ENCODE measurements at regions not wholly inside any gene's neighbourhood (a gene's known extent, or its start where the extent isn't known, plus 50 kb on each side); places are given as distances from the start of the nearest gene placed in this dataset.

- Histone ChIP-seq H3K4me1 (ENCODE audit: control insufficient read depth, insufficient read depth, low read length) (no peaks in the 10 kb centered on the region), H3K4me3 (ENCODE audit: low read length) (no peak overlapping the region), H3K9me3 (ENCODE audit: control insufficient read depth, low read length) (peaks cover 9% of the 10 kb centered on the region), H3K27me3 (ENCODE audit: control insufficient read depth, insufficient read depth, low read length, poor library complexity, severe bottlenecking) (no peaks in the 10 kb centered on the region), H3K27ac (ENCODE audit: low read depth, low read length) (no peak overlapping the region), H3K36me3 (ENCODE audit: control insufficient read depth, insufficient read depth, low read length) (no peaks in the 10 kb centered on the region), H3K9ac (ENCODE audit: extremely low read depth, low read length, poor library complexity, severe bottlenecking) (no peak overlapping the region)
- Mint-ChIP-seq H3K36me3 (ENCODE audit: low read depth) (no peaks in the 10 kb centered on the region), H3K4me3 (no peak overlapping the region), H3K27me3 (ENCODE audit: insufficient read depth) (no peaks in the 10 kb centered on the region), H3K9me3 (peaks cover 4% of the 10 kb centered on the region), H3K27ac (no peak overlapping the region), H3K4me1 (no peaks in the 10 kb centered on the region)
- DNase-seq = no peak
- no peak for TF ChIP-seq CTCF (conservative IDR thresholded peaks at IDR 0.05)
- 87 to 100% methylated on average over 1 to 2 of the region's 2 CpGs for WGBS, 2 experiments (ENCODE audit: insufficient coverage in 1 of 2, insufficient read length in 1 of 2)
Measured at GRCh38 chr6:153778216-153778615, 260.8 kb upstream of the OPRM1 start.

GRCh38 chr6:153771577-153771976 lies 267.5 kb upstream of the OPRM1 start:
- Histone ChIP-seq H3K4me3 (ENCODE audit: low read length) (no peak overlapping the region), H3K4me1 (ENCODE audit: control insufficient read depth, insufficient read depth, low read length) (no peaks in the 10 kb centered on the region), H3K9me3 (ENCODE audit: control insufficient read depth, low read length) (no peaks in the 10 kb centered on the region), H3K27me3 (ENCODE audit: control insufficient read depth, insufficient read depth, low read length, poor library complexity, severe bottlenecking) (no peaks in the 10 kb centered on the region), H3K9ac (ENCODE audit: extremely low read depth, low read length, poor library complexity, severe bottlenecking) (no peak overlapping the region), H3K27ac (ENCODE audit: low read depth, low read length) (no peak overlapping the region), H3K36me3 (ENCODE audit: control insufficient read depth, insufficient read depth, low read length) (no peaks in the 10 kb centered on the region)
- no peaks in the 10 kb centered on the region for H3K27me3 Mint-ChIP-seq (ENCODE audit: insufficient read depth)
- peaks cover 2% of the 10 kb centered on the region for H3K4me1 Mint-ChIP-seq
- H3K27ac Mint-ChIP-seq = no peak overlapping the region
- no peak for TF ChIP-seq CTCF (conservative IDR thresholded peaks at IDR 0.05)
- H3K9me3 Mint-ChIP-seq = no peaks in the 10 kb centered on the region
- no peak overlapping the region for H3K4me3 Mint-ChIP-seq
- H3K36me3 Mint-ChIP-seq (ENCODE audit: low read depth) = no peaks in the 10 kb centered on the region
- DNase-seq = no peak

- H3K27ac Mint-ChIP-seq = no peak overlapping the region
- no peak overlapping the region for H3K9ac ChIP-seq (ENCODE audit: extremely low read depth, low read length, poor library complexity, severe bottlenecking)
- no peaks in the 10 kb centered on the region for H3K9me3 Mint-ChIP-seq
- 85 to 95% methylated on average over 5 of the region's 5 CpGs for WGBS, 2 experiments (ENCODE audit: insufficient coverage in 1 of 2, insufficient read length in 1 of 2)
- H3K4me3 Mint-ChIP-seq = no peak overlapping the region
- H3K36me3 ChIP-seq (ENCODE audit: control insufficient read depth, insufficient read depth, low read length) = no peaks in the 10 kb centered on the region
- TF ChIP-seq CTCF (conservative IDR thresholded peaks at IDR 0.05) = no peak
- no peak for DNase-seq
- H3K27me3 ChIP-seq (ENCODE audit: control insufficient read depth, insufficient read depth, low read length, poor library complexity, severe bottlenecking) = no peaks in the 10 kb centered on the region
- H3K4me1 Mint-ChIP-seq = peaks cover 2% of the 10 kb centered on the region
- no peaks in the 10 kb centered on the region for H3K4me1 ChIP-seq (ENCODE audit: control insufficient read depth, insufficient read depth, low read length)
- no peaks in the 10 kb centered on the region for H3K27me3 Mint-ChIP-seq (ENCODE audit: insufficient read depth)
- H3K27ac ChIP-seq (ENCODE audit: low read depth, low read length) = no peak overlapping the region
- no peak overlapping the region for H3K4me3 ChIP-seq (ENCODE audit: low read length)
- no peaks in the 10 kb centered on the region for H3K36me3 Mint-ChIP-seq (ENCODE audit: low read depth)
- no peaks in the 10 kb centered on the region for H3K9me3 ChIP-seq (ENCODE audit: control insufficient read depth, low read length)
Measured at GRCh38 chr6:153767127-153767526, 271.9 kb upstream of the OPRM1 start.

Measured in endodermal cell (in vitro differentiated cells).